HL-60 (cell line): ENCODE measurements at regions not wholly inside any gene's neighbourhood (a gene's known extent, or its start where the extent isn't known, plus 50 kb on each side); places are given as distances from the start of the nearest gene placed in this dataset.

Source experiments
- SPI1 ChIP-seq: IDR thresholded peaks from 2 replicates; pipeline ENCODE4 v1.6.1; 2012; ENCODE audit warnings: low read depth, mild to moderate bottlenecking, borderline replicate concordance
- TF ChIP-seq, protein P1 (sequence below): IDR thresholded peaks from one replicate; pipeline ENCODE4 v1.5.1; 2011; ENCODE audit warnings: low read length, control low read depth, inconsistent platforms; ENCODE audit not compliant: insufficient read depth

DNA sequence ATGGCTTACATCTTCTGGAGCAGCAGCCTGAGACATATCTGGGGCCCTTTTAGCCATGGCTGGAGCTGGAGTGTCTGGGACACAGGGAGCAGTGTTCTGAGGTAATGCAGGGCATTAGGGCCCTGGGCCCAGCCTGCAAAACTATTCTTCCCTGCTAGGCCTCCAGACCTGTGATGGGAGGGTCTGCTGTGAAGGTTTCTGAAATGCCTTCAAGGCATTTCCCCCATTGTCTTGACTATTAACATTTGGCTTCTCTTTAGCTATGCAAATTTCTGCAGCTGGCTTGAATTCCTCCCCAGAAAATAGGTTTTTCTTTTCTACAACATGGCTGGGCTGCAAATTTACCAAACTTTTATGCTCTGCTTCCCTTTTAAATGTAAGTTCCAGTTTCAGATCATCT is 61.5 kb downstream of the EDN1 start:
- TF ChIP-seq, protein P1, sequence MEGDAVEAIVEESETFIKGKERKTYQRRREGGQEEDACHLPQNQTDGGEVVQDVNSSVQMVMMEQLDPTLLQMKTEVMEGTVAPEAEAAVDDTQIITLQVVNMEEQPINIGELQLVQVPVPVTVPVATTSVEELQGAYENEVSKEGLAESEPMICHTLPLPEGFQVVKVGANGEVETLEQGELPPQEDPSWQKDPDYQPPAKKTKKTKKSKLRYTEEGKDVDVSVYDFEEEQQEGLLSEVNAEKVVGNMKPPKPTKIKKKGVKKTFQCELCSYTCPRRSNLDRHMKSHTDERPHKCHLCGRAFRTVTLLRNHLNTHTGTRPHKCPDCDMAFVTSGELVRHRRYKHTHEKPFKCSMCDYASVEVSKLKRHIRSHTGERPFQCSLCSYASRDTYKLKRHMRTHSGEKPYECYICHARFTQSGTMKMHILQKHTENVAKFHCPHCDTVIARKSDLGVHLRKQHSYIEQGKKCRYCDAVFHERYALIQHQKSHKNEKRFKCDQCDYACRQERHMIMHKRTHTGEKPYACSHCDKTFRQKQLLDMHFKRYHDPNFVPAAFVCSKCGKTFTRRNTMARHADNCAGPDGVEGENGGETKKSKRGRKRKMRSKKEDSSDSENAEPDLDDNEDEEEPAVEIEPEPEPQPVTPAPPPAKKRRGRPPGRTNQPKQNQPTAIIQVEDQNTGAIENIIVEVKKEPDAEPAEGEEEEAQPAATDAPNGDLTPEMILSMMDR, result no peak
- TF ChIP-seq SPI1, result no peak
